H54 (cell line): ENCODE measurements at regions not wholly inside any gene's neighbourhood (a gene's known extent, or its start where the extent isn't known, plus 50 kb on each side); places are given as distances from the start of the nearest gene placed in this dataset.

ENCODE experiments used
- DNase-seq: peaks from one replicate; pipeline ENCODE4 v3.0.0; 2011; ENCODE audit warnings: low spot score, mixed read lengths; ENCODE audit not compliant: insufficient read length
- FAIRE-seq: peaks from 3 replicates; lab custom pipeline; 2011; peaks lifted over from hg19 to GRCh38; lab: Jason Lieb, UNC
- POLR2A ChIP-seq: IDR thresholded peaks from 2 replicates; pipeline ENCODE4 v1.6.1; 2011; ENCODE audit warnings: low read depth, mild to moderate bottlenecking, low read length

GRCh38 chr2:126299469-126299976 lies 356.4 kb upstream of the GYPC start:
- no peak for DNase-seq
- no peak for TF ChIP-seq POLR2A
- no peak for FAIRE-seq

GRCh38 chr2:126300348-126300747 lies 355.6 kb upstream of the GYPC start:
- TF ChIP-seq POLR2A: no peak
- FAIRE-seq: no peak
- DNase-seq: no peak

GRCh38 chr2:126302043-126302442 lies 353.9 kb upstream of the GYPC start:
- no peak for FAIRE-seq
- no peak for DNase-seq
- TF ChIP-seq POLR2A: no peak

GRCh38 chr2:126303113-126303512 lies 352.8 kb upstream of the GYPC start:
- DNase-seq (no peak), FAIRE-seq (no peak)
- no peak for TF ChIP-seq POLR2A

- no peak for FAIRE-seq
- DNase-seq: no peak
- no peak for TF ChIP-seq POLR2A
Measured at GRCh38 chr2:126304154-126304553, 351.8 kb upstream of the GYPC start.

GRCh38 chr2:126306539-126306938 lies 349.4 kb upstream of the GYPC start:
- FAIRE-seq: no peak
- no peak for DNase-seq
- TF ChIP-seq POLR2A: no peak

- no peak for TF ChIP-seq POLR2A
- FAIRE-seq (no peak), DNase-seq (no peak)
Measured at GRCh38 chr2:126307740-126308139, 348.2 kb upstream of the GYPC start.

GRCh38 chr2:126309185-126309584 lies 346.8 kb upstream of the GYPC start:
- no peak for FAIRE-seq
- DNase-seq: no peak
- TF ChIP-seq POLR2A: no peak

- FAIRE-seq: no peak
- no peak for DNase-seq
- TF ChIP-seq POLR2A: no peak
Measured at GRCh38 chr2:126312579-126312978, 343.4 kb upstream of the GYPC start.

GRCh38 chr2:126315828-126316227 lies 340.1 kb upstream of the GYPC start:
- no peak for TF ChIP-seq POLR2A
- no peak for FAIRE-seq
- no peak for DNase-seq

- DNase-seq (no peak), FAIRE-seq (no peak)
- TF ChIP-seq POLR2A: no peak
Measured at GRCh38 chr2:126317790-126318431, 338.0 kb upstream of the GYPC start.

GRCh38 chr2:126322342-126322741 lies 333.6 kb upstream of the GYPC start:
- TF ChIP-seq POLR2A: no peak
- no peak for DNase-seq
- FAIRE-seq: no peak

- DNase-seq (no peak), FAIRE-seq (no peak)
- TF ChIP-seq POLR2A: no peak
Measured at GRCh38 chr2:126325202-126325601, 330.8 kb upstream of the GYPC start.

- FAIRE-seq (no peak), DNase-seq (no peak)
- TF ChIP-seq POLR2A: no peak
Measured at GRCh38 chr2:126329173-126329572, 326.8 kb upstream of the GYPC start.

GRCh38 chr2:126342457-126342856 lies 313.5 kb upstream of the GYPC start:
- no peak for FAIRE-seq
- no peak for TF ChIP-seq POLR2A
- DNase-seq: no peak
